GM12878 (cell line): ENCODE measurements at regions not wholly inside any gene's neighbourhood (a gene's known extent, or its start where the extent isn't known, plus 50 kb on each side); places are given as distances from the start of the nearest gene placed in this dataset.

Source experiments
- ATAC-seq: fragments of 200-7000 bp; cut with Tn5 transposase; 3 replicates; pipeline ENCODE4 v1.9.1; 2020; ENCODE audit warnings: mild to moderate bottlenecking, moderate library complexity
- BruUV-seq: library from RNA; stranded (reverse); fragments of 400-500 nt; replicated peaks from 2 replicates; lab custom pipeline; 2021; lab: Mats Ljungman, UMichigan
- CTCF ChIA-PET: fragments of 300-600 bp; sonication (Branson Sonifier 250); formaldehyde crosslinking; extraction: SDS; loops from one replicate; lab custom pipeline; 2021; ENCODE audit warnings: inconsistent platforms; lab: Yijun Ruan, JAX
- POLR2A ChIA-PET: fragments of 350-600 bp; formaldehyde crosslinking; extraction: SDS; loops from one replicate; lab custom pipeline; 2021; ENCODE audit warnings: inconsistent platforms; lab: Charles Lee
- RAD21 ChIA-PET: fragments of 300-600 bp; sonication (Branson Sonifier 250); formaldehyde crosslinking; loops from one replicate; lab custom pipeline; 2023; ENCODE audit warnings: antibody characterized with exemption; ENCODE audit not compliant: unreplicated experiment; lab: Charles Lee
- SMC1A ChIA-PET: fragments of 300-600 bp; sonication (Branson Sonifier 250); formaldehyde crosslinking; loops from one replicate; lab custom pipeline; 2023; ENCODE audit not compliant: unreplicated experiment, uncharacterized antibody; lab: Charles Lee
- DNase-seq: peaks from one replicate; pipeline ENCODE4 v3.0.0-alpha.2; 2011; ENCODE audit warnings: low read depth, low spot score
- FAIRE-seq: peaks from 3 replicates; lab custom pipeline; 2011; peaks lifted over from hg19 to GRCh38; lab: Jason Lieb, UNC
- H2AFZ ChIP-seq: 2 replicates; pipeline ENCODE4 v1.6.0; 2011; ENCODE audit warnings: low read depth, low read length, control low read depth; ENCODE audit not compliant: control insufficient read depth
- H3K27ac ChIP-seq: 2 replicates; pipeline ENCODE4 v1.5.1; 2011; ENCODE audit warnings: control low read depth; ENCODE audit not compliant: control insufficient read depth, insufficient read depth
- H3K27me3 ChIP-seq, 2 experiments: replicated peaks in 1 of 2; 2 replicates each; pipeline versions ENCODE4 v1.6.0 to v1.6.1; 2011; ENCODE audit warnings: low read length in 1 of 2; ENCODE audit not compliant: control insufficient read depth in 2 of 2, insufficient read depth in 2 of 2
- H3K36me3 ChIP-seq, 2 experiments: 2 replicates each; pipeline ENCODE4 v1.5.1; 2011; ENCODE audit warnings: low read length in 1 of 2; ENCODE audit not compliant: control insufficient read depth in 2 of 2, insufficient read depth in 2 of 2
- H3K4me1 ChIP-seq: 2 replicates; pipeline ENCODE4 v1.6.1; 2011; ENCODE audit warnings: mild to moderate bottlenecking, low read length, moderate library complexity, mixed read lengths; ENCODE audit not compliant: control insufficient read depth, insufficient read depth
- H3K4me2 ChIP-seq: 2 replicates; pipeline ENCODE4 v1.6.0; 2011; ENCODE audit warnings: control low read depth; ENCODE audit not compliant: control insufficient read depth, insufficient read depth
- H3K4me3 ChIP-seq: fragments of 200-600 bp; sonication (generic); 2 replicates; pipeline ENCODE4 v1.5.1; 2016
- H3K79me2 ChIP-seq: 2 replicates; pipeline ENCODE4 v1.6.0; 2011; ENCODE audit warnings: low read length; ENCODE audit not compliant: control insufficient read depth, insufficient read depth
- H3K9ac ChIP-seq: 2 replicates; pipeline ENCODE4 v1.8.0; 2011; ENCODE audit warnings: low read length, control low read depth, mixed read lengths; ENCODE audit not compliant: control insufficient read depth, insufficient read depth
- H3K9me3 ChIP-seq: replicated peaks from 3 replicates; pipeline ENCODE4 v1.5.1; 2011; ENCODE audit warnings: mild to moderate bottlenecking, low read length; ENCODE audit not compliant: control insufficient read depth, insufficient read depth
- H4K20me1 ChIP-seq: 2 replicates; pipeline ENCODE4 v1.6.0; 2011; ENCODE audit not compliant: control insufficient read depth, insufficient read depth
- CREM ChIP-seq: IDR thresholded peaks from 2 replicates; pipeline ENCODE4 v1.6.1; 2014; ENCODE audit warnings: antibody characterized with exemption, low read depth
- HDAC6 ChIP-seq: fragments of 200-600 bp; sonication (generic); IDR thresholded peaks from one replicate; pipeline ENCODE4 v1.8.0; 2017; ENCODE audit warnings: antibody characterized with exemption; ENCODE audit not compliant: unreplicated experiment
- LARP7 ChIP-seq: fragments of 450-650 bp; IDR thresholded peaks from 2 replicates; pipeline ENCODE4 v1.6.1; 2017; ENCODE audit warnings: mild to moderate bottlenecking
- MXI1 ChIP-seq: fragments of 150-350 bp; IDR thresholded peaks from 2 replicates; pipeline ENCODE4 v1.6.1; 2011; ENCODE audit warnings: low read depth, mild to moderate bottlenecking, inconsistent platforms, low read length, improper control_type of control experiment
- PML ChIP-seq: IDR thresholded peaks from 2 replicates; pipeline ENCODE4 v1.6.1; 2012; ENCODE audit warnings: low read length, inconsistent platforms
- POLR2A ChIP-seq: IDR thresholded peaks from 2 replicates; pipeline ENCODE4 v1.6.1; 2011; ENCODE audit warnings: low read depth, mild to moderate bottlenecking, low read length
- RB1 ChIP-seq: fragments of 450-650 bp; formaldehyde crosslinking; IDR thresholded peaks from 2 replicates; pipeline ENCODE4 v1.6.1; 2017; ENCODE audit warnings: mild to moderate bottlenecking, borderline replicate concordance
- STAT3 ChIP-seq: IDR thresholded peaks from 2 replicates; pipeline ENCODE4 v1.6.1; 2011; ENCODE audit warnings: low read depth, low read length, improper control_type of control experiment
- ZSCAN29 ChIP-seq: fragments of 450-650 bp; IDR thresholded peaks from 2 replicates; pipeline ENCODE4 v1.6.1; 2017; ENCODE audit warnings: mild to moderate bottlenecking, moderate library complexity
- whole genome bisulfite sequencing: methylation state at CpG from one replicate; pipeline ENCODE4 v1.1.6; 2016; ENCODE audit warnings: low lambda C conversion rate; ENCODE audit not compliant: insufficient replicate concordance, insufficient coverage; ENCODE audit errors: missing lambda C conversion rate; 5-methylcytosine and 5-hydroxymethylcytosine counted together
- in situ Hi-C: fragments of 300-500 bp; cut with MboI; formaldehyde crosslinking; loops from 9 replicates; pipeline ENCODE4 v1.14.3; 2018; ENCODE audit warnings: mixed read lengths
- intact Hi-C: fragments of 100-400 bp; cut with micrococcal nuclease; formaldehyde crosslinking; loops from one replicate; pipeline ENCODE4 v1.14.2; 2022; ENCODE audit not compliant: unreplicated experiment
- TF ChIP-seq, protein P1 (sequence below): fragments of 450-650 bp; IDR thresholded peaks from 2 replicates; pipeline ENCODE4 v1.6.1; 2017; ENCODE audit warnings: mild to moderate bottlenecking, low read depth, inconsistent platforms; ENCODE audit not compliant: poor library complexity, severe bottlenecking

DNA sequence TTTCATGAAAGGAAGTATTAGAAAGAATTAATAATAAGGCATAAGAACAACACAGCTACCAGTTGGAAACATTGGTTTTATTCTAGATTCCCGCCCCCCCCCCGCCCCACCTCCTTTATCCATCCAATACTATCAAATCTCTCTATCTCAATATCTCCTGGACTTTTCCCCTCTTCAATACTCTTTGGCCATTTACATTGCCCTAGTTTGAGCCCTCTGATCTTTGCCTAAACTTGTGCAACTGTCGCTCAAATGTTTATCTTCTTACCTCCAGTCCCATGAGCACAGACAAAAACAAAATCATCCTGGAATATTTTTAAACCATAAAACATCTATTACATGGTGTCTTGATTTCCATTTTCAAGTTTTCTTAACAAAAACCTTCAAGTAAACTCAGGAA, 488.2 kb downstream of the KLHL13 start (continued):
- TF ChIP-seq, protein P1, sequence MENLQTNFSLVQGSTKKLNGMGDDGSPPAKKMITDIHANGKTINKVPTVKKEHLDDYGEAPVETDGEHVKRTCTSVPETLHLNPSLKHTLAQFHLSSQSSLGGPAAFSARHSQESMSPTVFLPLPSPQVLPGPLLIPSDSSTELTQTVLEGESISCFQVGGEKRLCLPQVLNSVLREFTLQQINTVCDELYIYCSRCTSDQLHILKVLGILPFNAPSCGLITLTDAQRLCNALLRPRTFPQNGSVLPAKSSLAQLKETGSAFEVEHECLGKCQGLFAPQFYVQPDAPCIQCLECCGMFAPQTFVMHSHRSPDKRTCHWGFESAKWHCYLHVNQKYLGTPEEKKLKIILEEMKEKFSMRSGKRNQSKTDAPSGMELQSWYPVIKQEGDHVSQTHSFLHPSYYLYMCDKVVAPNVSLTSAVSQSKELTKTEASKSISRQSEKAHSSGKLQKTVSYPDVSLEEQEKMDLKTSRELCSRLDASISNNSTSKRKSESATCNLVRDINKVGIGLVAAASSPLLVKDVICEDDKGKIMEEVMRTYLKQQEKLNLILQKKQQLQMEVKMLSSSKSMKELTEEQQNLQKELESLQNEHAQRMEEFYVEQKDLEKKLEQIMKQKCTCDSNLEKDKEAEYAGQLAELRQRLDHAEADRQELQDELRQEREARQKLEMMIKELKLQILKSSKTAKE = no peak
- TF ChIP-seq POLR2A (no peak), RB1 (no peak), LARP7 (no peak), HDAC6 (no peak)

- H3K4me3 ChIP-seq = no peak overlapping the region
- ChIA-PET SMC1A (interaction anchor here (0.7 kb wide), 1 partner anchor 32 kb away, joined by 3 read pairs; no protein-coding TSS in a partner anchor), RAD21 (no interaction called here), POLR2A (no interaction called here), CTCF (no interaction called here)
- in situ Hi-C loops = no loop called here
- 1% methylated on average over 3 of the region's 3 CpGs for WGBS
- H3K27me3 ChIP-seq = no peaks in the 10 kb centered on the region
- no peak overlapping the region for H3K9ac ChIP-seq
- DNase-seq (no peak), FAIRE-seq (no peak), ATAC-seq (no peak)
- H3K4me2 ChIP-seq = no peak overlapping the region
- H4K20me1 ChIP-seq = no peaks in the 10 kb centered on the region
- H3K4me1 ChIP-seq = no peaks in the 10 kb centered on the region
- H2AFZ ChIP-seq = no peak overlapping the region
- H3K36me3 ChIP-seq = no peaks in the 10 kb centered on the region
- intact Hi-C loops = no loop called here
- H3K79me2 ChIP-seq = no peaks in the 10 kb centered on the region
- H3K9me3 ChIP-seq = no peaks in the 10 kb centered on the region
- no peak overlapping the region for H3K27ac ChIP-seq
- TF ChIP-seq CREM (no peak), ZSCAN29 (no peak), MXI1 (no peak), STAT3 (no peak), PML (no peak)
- no TSS peak for BruUV-seq
Measured at GRCh38 chrX:117610806-117611205, 505.8 kb downstream of the KLHL13 start.
